Fibroblast of skin of abdomen (primary cell): ENCODE measurements at regions not wholly inside any gene's neighbourhood (a gene's known extent, or its start where the extent isn't known, plus 50 kb on each side); places are given as distances from the start of the nearest gene placed in this dataset.
"Not testable (repeated sequence)": the region's sequence is repeated elsewhere in the genome, so short reads cannot be mapped to it uniquely, and the experiment has no call there.

Experiments used
- DNase-seq: peaks from one replicate; pipeline ENCODE4 v3.0.0-alpha.2; 2013

- DNase-seq, result no peak
These were observed 100.0 kb upstream of the B3GAT1 start for GRCh38 chr11:134512061-134512460.

GRCh38 chr11:134511255-134511654, 99.2 kb upstream of the B3GAT1 start:
- no peak for DNase-seq

DNA sequence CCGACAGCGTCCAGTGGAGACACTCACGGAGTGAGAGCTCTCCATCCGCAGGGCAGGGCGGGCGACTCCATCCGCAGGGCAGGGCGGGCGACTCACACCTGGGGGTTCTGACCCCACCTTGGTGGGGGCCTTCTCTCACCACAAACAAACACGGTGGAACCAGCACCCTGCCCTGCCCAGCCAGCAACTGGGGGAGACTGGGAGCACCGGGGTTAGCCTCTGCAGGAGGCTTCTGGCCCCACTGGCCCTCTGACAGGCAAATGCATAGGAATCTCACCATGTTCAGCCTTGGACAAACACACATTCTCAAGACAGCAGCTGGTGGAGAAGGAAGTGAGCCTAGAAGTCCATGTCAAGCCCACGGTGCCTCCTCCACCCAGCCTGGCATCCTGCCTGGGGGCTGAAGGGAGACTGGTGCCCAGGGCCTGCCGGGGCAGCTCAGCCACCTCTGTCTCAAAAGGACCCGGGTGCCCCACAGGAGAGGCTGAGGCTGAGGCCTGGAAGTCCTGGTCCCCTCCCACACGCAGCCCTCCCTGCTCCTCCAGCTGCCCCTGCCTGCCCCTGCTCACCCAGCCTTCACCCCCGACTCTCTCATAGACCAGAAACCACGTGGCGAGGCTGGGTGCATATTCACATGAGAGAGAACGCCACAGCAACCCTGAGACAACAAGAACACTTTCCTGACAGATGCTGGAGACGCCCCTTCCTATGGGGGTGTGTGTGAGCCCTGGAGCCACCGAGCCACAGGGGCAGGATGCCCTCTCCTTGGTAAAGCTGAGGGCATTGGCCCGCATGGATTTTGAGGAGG, 98.4 kb upstream of the B3GAT1 start:
- no peak for DNase-seq

GRCh38 chr11:134509381-134510232, 97.6 kb upstream of the B3GAT1 start:
- no peak for DNase-seq

DNA sequence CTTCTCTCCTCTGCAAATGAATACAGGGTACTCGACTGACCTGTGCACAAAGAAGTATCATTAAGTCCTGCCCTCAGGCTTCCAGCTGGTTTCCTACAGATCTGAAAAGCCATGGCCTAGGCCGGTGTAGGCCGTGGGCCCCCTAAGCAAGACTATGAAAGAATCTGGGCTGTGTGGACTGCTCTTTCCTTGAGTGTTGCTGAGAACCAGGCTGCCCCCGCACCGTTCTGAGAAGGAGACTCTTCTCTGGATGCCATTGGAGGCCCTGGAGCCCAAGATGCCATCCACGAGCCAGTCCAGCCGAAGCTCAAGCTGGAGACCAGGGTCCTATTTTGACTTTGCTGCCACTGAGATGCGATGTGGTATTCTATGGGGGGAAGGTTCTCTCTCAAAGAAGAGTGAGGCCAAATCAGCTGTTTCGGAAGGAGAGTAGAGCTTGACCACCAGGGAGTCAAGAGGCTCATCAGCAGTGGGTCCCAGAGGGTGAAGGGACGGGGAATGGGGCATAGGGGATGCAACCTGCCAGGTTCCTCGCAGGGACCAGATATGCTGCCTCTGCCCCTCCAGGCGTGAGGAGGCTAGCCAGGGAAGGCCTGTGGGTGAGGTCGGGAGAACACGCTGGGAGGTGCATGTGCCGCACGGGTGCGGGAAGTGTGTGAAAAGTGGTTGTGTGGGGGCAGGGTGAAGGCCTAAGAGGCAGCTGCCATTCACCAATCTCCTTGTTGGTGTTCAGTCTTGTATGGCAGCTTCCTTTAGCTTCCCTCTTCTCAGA, 96.4 kb upstream of the B3GAT1 start:
- DNase-seq, result no peak

DNA sequence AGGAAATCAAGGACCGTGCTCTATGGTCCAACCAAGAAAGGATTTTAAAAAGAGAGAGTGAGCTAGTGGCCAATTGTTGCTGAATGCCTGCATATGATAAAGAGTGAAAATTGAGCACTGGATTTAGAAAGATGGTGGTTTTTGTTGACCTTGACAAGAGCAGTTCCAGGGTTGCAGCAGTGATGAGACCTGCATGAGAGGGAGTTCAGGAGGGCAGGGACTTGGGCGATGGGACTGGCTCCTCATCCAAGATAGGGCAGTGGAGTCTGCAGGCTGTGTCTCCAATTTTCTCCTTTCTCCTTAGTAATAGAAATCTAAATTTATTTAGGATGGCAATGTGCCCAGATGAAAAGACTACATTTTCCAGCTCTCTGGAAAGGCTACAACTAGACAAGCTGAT, 94.0 kb upstream of the B3GAT1 start:
- no peak for DNase-seq

GRCh38 chr11:134505125-134505524, 93.1 kb upstream of the B3GAT1 start:
- DNase-seq, result no peak

GRCh38 chr11:134504146-134504905, 92.3 kb upstream of the B3GAT1 start:
- no peak for DNase-seq

GRCh38 chr11:134503596-134503995, 91.6 kb upstream of the B3GAT1 start:
- DNase-seq, result no peak

DNA sequence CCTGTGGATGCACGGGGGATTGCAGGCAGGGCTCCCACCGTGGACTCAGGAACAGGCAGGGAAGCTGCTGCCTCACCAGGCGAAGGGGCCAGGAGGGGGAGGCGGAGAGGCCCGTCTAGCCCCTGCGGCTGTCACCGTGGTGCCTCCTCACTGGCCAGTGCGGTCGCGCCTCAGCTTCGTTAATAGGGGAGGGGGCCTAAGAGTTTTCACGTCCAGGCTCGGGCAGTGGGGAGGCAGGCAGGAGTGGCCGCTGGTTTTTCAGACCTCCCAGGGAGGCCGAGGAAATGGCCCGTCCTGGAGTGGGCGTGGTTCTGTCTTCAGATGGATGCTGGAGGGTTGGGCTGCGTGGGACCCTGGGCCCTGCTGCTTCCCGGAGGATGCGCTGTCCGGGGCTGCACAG, 91.1 kb upstream of the B3GAT1 start:
- no peak for DNase-seq

GRCh38 chr11:134502153-134502550, 90.1 kb upstream of the B3GAT1 start:
- no peak for DNase-seq

DNA sequence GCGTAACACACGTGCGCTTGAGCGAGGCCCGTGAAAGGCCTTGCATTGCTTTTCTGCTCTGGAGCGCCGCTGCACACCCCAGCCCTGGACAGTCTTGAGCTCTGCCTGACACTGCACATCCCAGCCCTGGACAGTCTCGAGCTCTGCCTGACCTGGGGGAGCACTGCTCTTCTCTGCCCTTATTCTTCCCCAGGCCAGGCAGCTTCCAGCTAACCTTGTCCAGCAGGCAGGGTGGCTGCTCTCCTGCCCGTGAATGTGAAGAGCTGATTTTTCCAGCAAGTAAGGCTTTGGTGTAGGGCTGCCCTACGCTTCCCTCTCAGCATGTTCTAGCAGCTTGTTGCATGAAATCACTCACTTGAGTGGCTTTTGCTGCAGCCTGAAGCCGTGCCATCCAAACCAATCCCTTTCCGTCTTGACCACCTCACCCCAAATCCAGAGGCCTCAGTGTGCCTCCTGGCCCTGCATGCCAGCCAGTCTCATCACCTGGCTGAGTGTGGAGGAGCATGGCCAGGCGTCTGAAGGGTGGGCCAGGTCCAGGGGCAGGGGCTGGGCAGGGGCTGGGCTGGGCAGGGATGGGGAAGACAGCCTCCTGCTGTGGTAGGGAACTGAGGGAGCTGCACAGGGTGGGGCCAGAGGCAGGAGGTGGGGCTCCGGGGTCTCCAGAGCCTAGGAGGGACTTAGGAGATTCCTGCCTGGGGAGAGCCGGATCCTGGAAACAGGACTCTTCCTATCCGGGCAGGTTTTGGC, 89.5 kb upstream of the B3GAT1 start:
- no peak for DNase-seq

DNA sequence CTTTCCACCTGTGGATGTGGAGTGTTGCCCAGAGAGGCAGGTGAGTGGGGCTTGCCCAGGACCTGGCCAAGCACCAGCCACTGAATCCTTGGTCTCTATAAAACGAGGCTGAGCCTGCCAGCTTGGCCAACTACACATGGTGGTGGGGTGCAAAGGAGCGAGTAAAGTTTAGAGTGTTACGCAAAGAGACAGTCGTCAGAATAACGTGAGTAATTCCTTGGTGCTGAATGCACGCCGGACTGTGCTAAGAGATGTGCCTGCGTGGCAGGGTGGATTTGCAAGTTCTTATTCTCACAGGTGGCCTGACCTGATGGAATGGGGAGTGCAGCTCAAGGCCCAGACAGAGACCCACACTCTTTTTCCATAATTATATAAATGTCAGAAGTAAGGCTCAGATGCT, 88.6 kb upstream of the B3GAT1 start:
- DNase-seq, result no peak

- no peak for DNase-seq
These were observed 87.9 kb upstream of the B3GAT1 start for GRCh38 chr11:134499990-134500389.

DNA sequence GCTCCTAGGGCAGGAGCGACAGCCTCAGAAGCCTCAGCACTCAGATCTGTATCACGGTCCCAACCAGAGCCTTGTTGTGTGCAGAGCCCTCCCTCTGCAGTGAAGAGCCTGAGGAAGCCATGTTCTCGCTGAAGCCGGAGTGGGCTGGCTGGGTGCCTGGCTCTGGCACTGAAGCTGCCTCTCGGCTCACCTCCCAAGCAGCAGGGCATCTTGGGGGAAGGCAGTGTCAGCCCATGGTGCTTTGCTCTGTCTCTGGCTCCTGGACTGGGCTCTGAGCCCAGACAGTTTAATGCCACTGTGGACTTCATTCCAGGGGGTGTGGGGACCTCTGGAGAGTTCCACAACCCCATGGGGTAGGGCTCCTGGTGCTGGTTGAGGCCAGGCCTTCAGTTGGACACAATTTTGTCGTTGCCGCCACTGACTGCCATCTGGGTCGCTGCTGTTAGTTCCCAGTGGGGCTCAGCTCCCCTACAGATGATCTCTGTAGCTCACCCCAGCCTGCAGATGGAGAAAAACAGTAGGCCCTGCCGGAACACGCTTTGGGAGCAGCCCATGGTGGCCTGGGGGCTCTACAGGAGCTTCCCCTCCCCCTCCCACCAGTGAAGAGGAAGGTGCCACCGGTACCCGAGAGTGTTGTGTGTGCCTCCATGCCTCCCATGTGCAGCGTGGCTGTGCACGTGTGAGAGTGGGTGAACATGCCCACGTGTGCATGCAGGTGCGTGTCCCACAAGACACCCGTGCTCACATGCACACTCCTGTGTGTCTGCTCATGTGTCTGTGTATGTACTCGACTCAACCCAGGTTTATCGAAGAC, 86.5 kb upstream of the B3GAT1 start:
- no peak for DNase-seq

GRCh38 chr11:134497586-134497985, 85.5 kb upstream of the B3GAT1 start:
- DNase-seq, result no peak

- not testable (repeated sequence) for DNase-seq
These were observed 84.0 kb upstream of the B3GAT1 start for GRCh38 chr11:134496058-134496457.

DNA sequence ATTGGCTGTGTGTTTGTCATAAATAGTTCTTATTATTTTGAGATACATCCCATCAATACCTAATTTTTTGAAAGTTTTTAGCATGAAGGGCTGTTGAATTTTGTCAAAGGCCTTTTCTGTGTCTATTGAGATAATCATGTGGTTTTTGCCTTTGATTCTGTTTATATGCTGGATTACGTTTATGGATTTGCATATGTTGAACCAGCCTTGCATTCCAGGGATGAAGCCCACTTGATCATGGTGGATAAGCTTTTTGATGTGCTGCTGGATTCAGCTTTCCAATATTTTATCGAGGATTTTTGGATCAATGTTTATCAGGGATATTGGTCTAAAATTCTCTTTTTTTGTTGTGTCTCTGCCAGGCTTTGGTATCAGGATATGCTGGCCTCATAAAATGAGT, 82.4 kb upstream of the B3GAT1 start:
- not testable (repeated sequence) for DNase-seq

DNA sequence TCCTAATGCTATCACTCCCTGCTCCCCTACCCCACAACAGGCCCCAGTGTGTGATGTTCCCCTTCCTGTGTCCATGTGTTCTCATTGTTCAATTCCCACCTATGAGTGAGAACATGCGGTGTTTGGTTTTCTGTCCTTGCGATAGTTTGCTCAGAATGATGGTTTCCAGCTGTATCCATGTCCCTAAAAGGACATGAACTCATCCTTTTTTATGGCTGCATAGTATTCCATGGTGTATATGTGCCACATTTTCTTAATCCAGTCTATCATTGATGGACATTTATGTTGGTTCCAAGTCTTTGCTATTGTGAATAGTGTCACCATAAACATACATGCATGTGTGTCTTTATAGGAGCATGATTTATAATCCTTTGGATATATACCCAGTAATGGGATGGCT, 80.4 kb upstream of the B3GAT1 start:
- not testable (repeated sequence) for DNase-seq

DNA sequence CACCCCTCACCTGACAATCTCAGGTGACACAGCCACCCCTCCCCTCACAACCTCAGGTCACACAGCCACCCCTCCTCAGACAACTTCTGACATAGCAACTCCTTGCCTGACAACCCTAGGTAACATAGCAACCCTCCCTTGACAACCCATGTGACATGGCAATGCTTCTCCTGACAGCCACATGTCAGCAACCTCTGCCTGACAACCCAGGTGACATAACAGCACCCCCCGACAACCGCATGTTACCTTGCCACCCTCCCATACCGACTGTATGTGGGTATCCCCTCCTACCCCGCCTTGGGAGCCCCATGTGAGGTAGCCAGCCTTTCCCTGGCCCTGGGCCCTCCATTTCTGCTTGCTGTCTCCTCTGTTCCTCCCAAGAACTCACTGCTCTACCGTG, 77.7 kb upstream of the B3GAT1 start:
- DNase-seq, result no peak

DNA sequence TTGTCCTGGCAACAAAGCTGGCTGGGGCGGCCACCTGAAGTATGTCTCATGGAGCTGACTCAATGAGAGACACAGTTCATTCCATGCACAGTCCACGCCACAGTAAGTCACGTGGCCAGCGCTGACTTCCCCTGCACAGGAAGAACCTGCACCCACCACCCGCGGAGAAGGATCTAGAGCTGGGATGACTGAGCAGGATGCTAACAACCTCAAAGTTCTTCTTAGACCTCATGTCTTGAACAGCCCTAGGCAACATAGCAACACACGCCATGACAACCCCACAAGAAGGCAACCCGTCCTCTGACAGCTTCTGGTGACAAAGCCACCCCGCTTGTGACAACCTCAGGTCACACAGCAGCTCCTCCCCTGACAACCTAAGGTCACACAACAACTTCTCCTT, 76.9 kb upstream of the B3GAT1 start:
- no peak for DNase-seq
